ENCODE measurements at regions not wholly inside any gene's neighbourhood (a gene's known extent, or its start where the extent isn't known, plus 50 kb on each side); places are given as distances from the start of the nearest gene placed in this dataset.

DNA sequence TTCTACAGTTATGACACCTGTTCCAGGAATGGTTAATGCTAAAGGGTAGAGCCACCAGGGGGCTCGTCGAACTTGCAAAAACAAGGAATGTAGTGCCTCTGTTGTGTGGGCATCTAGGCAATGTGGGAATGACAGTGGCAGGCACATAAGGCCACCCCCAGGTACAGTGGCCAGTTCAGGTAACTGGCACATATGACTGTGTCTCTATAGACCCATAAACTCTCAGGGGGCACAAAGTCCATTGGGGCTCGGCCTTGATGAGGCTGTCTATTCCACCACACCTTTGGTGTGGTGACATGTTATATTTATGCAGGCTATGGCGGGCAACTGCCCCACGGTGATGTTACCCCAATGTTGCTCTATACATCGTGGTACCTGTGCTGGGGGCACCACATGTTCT, 59.6 kb upstream of the FAM120A start:
- TF ChIP-seq, protein P1, sequence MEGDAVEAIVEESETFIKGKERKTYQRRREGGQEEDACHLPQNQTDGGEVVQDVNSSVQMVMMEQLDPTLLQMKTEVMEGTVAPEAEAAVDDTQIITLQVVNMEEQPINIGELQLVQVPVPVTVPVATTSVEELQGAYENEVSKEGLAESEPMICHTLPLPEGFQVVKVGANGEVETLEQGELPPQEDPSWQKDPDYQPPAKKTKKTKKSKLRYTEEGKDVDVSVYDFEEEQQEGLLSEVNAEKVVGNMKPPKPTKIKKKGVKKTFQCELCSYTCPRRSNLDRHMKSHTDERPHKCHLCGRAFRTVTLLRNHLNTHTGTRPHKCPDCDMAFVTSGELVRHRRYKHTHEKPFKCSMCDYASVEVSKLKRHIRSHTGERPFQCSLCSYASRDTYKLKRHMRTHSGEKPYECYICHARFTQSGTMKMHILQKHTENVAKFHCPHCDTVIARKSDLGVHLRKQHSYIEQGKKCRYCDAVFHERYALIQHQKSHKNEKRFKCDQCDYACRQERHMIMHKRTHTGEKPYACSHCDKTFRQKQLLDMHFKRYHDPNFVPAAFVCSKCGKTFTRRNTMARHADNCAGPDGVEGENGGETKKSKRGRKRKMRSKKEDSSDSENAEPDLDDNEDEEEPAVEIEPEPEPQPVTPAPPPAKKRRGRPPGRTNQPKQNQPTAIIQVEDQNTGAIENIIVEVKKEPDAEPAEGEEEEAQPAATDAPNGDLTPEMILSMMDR (conservative IDR thresholded peaks at IDR 0.05 in 1 of 2, IDR thresholded peaks at IDR 0.05 in 1 of 2; ENCODE audit: extremely low read depth in 1 of 2, insufficient read depth in 1 of 2, low read depth in 1 of 2, low read length in 2 of 2), result no peak
- TF ChIP-seq EZH2 (IDR thresholded peaks at IDR 0.05; ENCODE audit: borderline replicate concordance, low read length), result no peak
